SH-SY5Y (cell line): ENCODE measurements at regions not wholly inside any gene's neighbourhood (a gene's known extent, or its start where the extent isn't known, plus 50 kb on each side); places are given as distances from the start of the nearest gene placed in this dataset.

Source experiments
- GATA2 ChIP-seq: IDR thresholded peaks from 2 replicates; pipeline ENCODE4 v1.6.1; 2011; ENCODE audit warnings: mild to moderate bottlenecking, low read depth, low read length
- GATA3 ChIP-seq: IDR thresholded peaks from 2 replicates; pipeline ENCODE4 v1.6.1; 2011; ENCODE audit warnings: low read depth, mild to moderate bottlenecking, low read length, moderate library complexity

- TF ChIP-seq GATA2: no peak
- TF ChIP-seq GATA3: no peak
Observed at GRCh38 chr2:195168369-195168768, 488.7 kb upstream of the SLC39A10 start.
